ENCODE measurements at regions not wholly inside any gene's neighbourhood (a gene's known extent, or its start where the extent isn't known, plus 50 kb on each side); places are given as distances from the start of the nearest gene placed in this dataset.
A peak's percentile ranks its signal among the peaks of the same experiment; 100 is the strongest.

GRCh38 chr19:31902821-31903220, 442.6 kb upstream of the ZNF507 start:
- 60% methylated on average over 1 of the region's 1 CpG for WGBS (ENCODE audit: insufficient coverage)

DNA sequence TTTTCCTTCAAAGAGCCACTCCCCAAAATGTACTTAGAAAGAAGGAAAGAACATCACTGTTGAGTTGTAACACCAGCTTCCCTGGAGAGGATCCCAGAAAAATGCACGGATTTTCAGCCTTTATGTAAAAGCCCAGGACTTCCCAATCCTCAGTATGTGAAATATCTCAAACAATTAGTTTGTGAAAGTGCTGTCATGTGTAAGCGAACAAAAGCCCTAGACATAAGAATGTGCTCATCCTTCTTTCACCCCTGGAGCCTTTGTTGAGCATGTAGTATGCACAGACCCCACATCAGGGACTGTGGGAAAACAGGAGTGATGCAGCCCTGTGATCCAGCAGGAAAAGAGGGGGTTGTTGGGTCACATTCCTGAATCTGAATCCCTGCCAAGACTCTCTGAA, 441.4 kb upstream of the ZNF507 start:
- peak in 1 of 6 donors; percentile 57 for DNase-seq (ENCODE audit: low read depth in 4 of 6, low spot score in 6 of 6)
- WGBS (ENCODE audit: insufficient coverage): no CpG with 5 or more reads among the region's 2 CpGs

More at GRCh38 chr19:31902821-31903220, 442.6 kb upstream of the ZNF507 start:
- no peak for DNase-seq (ENCODE audit: low read depth in 4 of 6, low spot score in 6 of 6)
- Histone ChIP-seq H3K36me3 (ENCODE audit: control insufficient read depth, insufficient read depth, low read length) (no peaks in the 10 kb centered on the region), H3K4me3 (ENCODE audit: low read depth, low read length) (no peak overlapping the region), H3K27ac (ENCODE audit: low read depth, low read length) (no peak overlapping the region), H3K27me3 (ENCODE audit: control insufficient read depth, insufficient read depth, low read length) (no peaks in the 10 kb centered on the region), H3K4me1 (ENCODE audit: control insufficient read depth, insufficient read depth, low read length) (no peaks in the 10 kb centered on the region), H3K9me3 (ENCODE audit: control insufficient read depth, insufficient read depth, low read length) (no peaks in the 10 kb centered on the region)

DNA sequence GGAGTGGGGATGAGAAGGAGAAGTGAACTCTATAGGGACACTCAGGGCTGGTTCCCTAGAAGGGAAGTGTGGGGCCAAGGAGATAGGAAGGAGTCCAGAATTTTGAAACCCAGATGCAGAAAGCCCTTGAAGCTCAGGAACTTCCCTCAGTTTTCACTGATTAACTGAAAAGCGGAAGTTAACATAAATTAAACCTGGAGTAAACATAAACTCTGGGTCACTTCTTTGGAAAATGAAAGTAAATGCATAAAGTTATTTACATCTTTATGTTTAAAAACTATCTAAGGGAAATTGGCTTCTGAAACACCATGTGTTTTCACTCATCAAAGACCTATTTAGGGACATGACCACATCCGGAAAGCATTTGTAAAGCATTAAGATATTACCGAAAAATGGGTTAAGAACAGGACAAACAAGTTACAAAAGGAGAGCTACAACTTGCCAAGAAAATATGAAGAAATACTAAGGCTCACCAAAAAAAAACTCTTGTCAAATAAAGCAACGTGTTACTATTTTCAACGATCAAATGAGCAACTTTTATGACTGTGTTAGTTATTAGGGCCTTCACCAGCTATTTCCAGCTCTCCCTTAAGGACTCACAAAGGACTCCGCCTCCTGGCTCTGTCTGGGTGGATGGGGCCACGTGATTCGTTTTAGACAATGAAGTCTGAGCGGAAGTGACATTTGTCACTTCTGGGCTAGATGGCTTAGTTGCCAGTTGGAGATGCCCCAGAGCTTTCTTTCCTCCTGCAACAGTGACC, 439.1 kb upstream of the ZNF507 start:
- Histone ChIP-seq H3K27me3 (ENCODE audit: control insufficient read depth, insufficient read depth, low read length) (no peaks in the 10 kb centered on the region), H3K9me3 (ENCODE audit: control insufficient read depth, insufficient read depth, low read length) (no peaks in the 10 kb centered on the region), H3K27ac (ENCODE audit: low read depth, low read length) (no peak overlapping the region), H3K4me1 (ENCODE audit: control insufficient read depth, insufficient read depth, low read length) (no peaks in the 10 kb centered on the region), H3K4me3 (ENCODE audit: low read depth, low read length) (no peak overlapping the region), H3K36me3 (ENCODE audit: control insufficient read depth, insufficient read depth, low read length) (no peaks in the 10 kb centered on the region)
- WGBS (ENCODE audit: insufficient coverage): 62% methylated on average over 4 of the region's 9 CpGs
- DNase-seq (ENCODE audit: low read depth in 4 of 6, low spot score in 6 of 6): no peak

More for the DNA sequence above, 441.4 kb upstream of the ZNF507 start:
- Histone ChIP-seq H3K27ac (ENCODE audit: low read depth, low read length) (no peak overlapping the region), H3K27me3 (ENCODE audit: control insufficient read depth, insufficient read depth, low read length) (no peaks in the 10 kb centered on the region), H3K4me3 (ENCODE audit: low read depth, low read length) (no peak overlapping the region), H3K4me1 (ENCODE audit: control insufficient read depth, insufficient read depth, low read length) (no peaks in the 10 kb centered on the region), H3K9me3 (ENCODE audit: control insufficient read depth, insufficient read depth, low read length) (no peaks in the 10 kb centered on the region), H3K36me3 (ENCODE audit: control insufficient read depth, insufficient read depth, low read length) (no peaks in the 10 kb centered on the region)

DNA sequence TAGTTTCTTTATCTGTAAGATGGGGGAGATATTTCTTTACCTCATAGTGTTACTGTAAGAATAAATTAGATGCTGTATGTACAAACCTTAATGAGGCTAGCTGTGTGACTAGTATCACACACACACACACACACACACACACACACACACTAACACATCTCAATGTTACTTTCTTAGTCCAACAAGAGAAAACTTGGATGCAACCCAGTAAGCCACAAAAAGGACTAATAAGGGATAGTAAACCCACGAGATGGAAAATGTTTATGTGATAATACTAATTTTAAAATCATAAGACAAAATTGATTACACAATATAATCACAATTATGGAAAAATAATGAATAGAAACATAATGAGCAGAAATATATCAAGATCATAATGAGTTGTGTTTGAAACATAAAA, 437.7 kb upstream of the ZNF507 start:
- no peaks in the 10 kb centered on the region for H3K36me3 ChIP-seq (ENCODE audit: control insufficient read depth, insufficient read depth, low read length)
- H3K27me3 ChIP-seq (ENCODE audit: control insufficient read depth, insufficient read depth, low read length): no peaks in the 10 kb centered on the region
- no peaks in the 10 kb centered on the region for H3K9me3 ChIP-seq (ENCODE audit: control insufficient read depth, insufficient read depth, low read length)
- no peak overlapping the region for H3K4me3 ChIP-seq (ENCODE audit: low read depth, low read length)
- H3K4me1 ChIP-seq (ENCODE audit: control insufficient read depth, insufficient read depth, low read length): no peaks in the 10 kb centered on the region
- DNase-seq (ENCODE audit: low read depth in 4 of 6, low spot score in 6 of 6): no peak
- WGBS (ENCODE audit: insufficient coverage): no CpG with 5 or more reads among the region's 1 CpG
- H3K27ac ChIP-seq (ENCODE audit: low read depth, low read length): no peak overlapping the region

- H3K9me3 ChIP-seq (ENCODE audit: control insufficient read depth, insufficient read depth, low read length): no peaks in the 10 kb centered on the region
- DNase-seq (ENCODE audit: low read depth in 4 of 6, low spot score in 6 of 6): no peak
- H3K27ac ChIP-seq (ENCODE audit: low read depth, low read length): no peak overlapping the region
- H3K4me3 ChIP-seq (ENCODE audit: low read depth, low read length): no peak overlapping the region
- H3K4me1 ChIP-seq (ENCODE audit: control insufficient read depth, insufficient read depth, low read length): no peaks in the 10 kb centered on the region
- WGBS (ENCODE audit: insufficient coverage): no CpG with 5 or more reads among the region's 3 CpGs
- no peaks in the 10 kb centered on the region for H3K36me3 ChIP-seq (ENCODE audit: control insufficient read depth, insufficient read depth, low read length)
- H3K27me3 ChIP-seq (ENCODE audit: control insufficient read depth, insufficient read depth, low read length): no peaks in the 10 kb centered on the region
Observed at GRCh38 chr19:31908080-31908479, 437.3 kb upstream of the ZNF507 start.

GRCh38 chr19:31908496-31909225, 436.7 kb upstream of the ZNF507 start:
- WGBS (ENCODE audit: insufficient coverage): 77% methylated on average over 9 of the region's 10 CpGs
- Histone ChIP-seq H3K9me3 (ENCODE audit: control insufficient read depth, insufficient read depth, low read length) (no peaks in the 10 kb centered on the region), H3K27ac (ENCODE audit: low read depth, low read length) (no peak overlapping the region), H3K36me3 (ENCODE audit: control insufficient read depth, insufficient read depth, low read length) (no peaks in the 10 kb centered on the region), H3K27me3 (ENCODE audit: control insufficient read depth, insufficient read depth, low read length) (no peaks in the 10 kb centered on the region), H3K4me3 (ENCODE audit: low read depth, low read length) (no peak overlapping the region), H3K4me1 (ENCODE audit: control insufficient read depth, insufficient read depth, low read length) (no peaks in the 10 kb centered on the region)
- peak in 1 of 6 donors; percentile 78 for DNase-seq (ENCODE audit: low read depth in 4 of 6, low spot score in 6 of 6)

GRCh38 chr19:31910224-31910623, 435.2 kb upstream of the ZNF507 start:
- Histone ChIP-seq H3K27me3 (ENCODE audit: control insufficient read depth, insufficient read depth, low read length) (no peaks in the 10 kb centered on the region), H3K4me1 (ENCODE audit: control insufficient read depth, insufficient read depth, low read length) (no peaks in the 10 kb centered on the region), H3K27ac (ENCODE audit: low read depth, low read length) (no peak overlapping the region), H3K9me3 (ENCODE audit: control insufficient read depth, insufficient read depth, low read length) (peaks cover 2% of the 10 kb centered on the region), H3K36me3 (ENCODE audit: control insufficient read depth, insufficient read depth, low read length) (no peaks in the 10 kb centered on the region), H3K4me3 (ENCODE audit: low read depth, low read length) (no peak overlapping the region)
- no peak for DNase-seq (ENCODE audit: low read depth in 4 of 6, low spot score in 6 of 6)
- 74% methylated on average over 6 of the region's 6 CpGs for WGBS (ENCODE audit: insufficient coverage)

DNA sequence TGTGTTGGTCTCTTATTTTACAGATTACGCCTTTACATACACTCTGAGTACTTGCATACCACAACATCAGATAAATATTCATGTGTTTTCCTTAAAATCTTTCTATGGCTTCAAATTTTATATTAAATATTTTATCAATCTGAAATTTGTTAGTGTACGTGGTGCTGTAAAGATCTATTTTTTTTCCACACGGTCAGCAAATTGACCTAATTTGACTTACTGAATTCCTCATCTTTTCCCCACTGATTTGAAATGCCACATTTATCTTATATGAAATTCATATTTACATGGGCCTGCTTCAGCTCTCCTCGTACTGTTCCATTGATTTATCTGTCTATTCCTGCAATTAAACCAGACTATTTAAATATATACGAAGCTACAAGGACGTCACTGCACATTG, 433.8 kb upstream of the ZNF507 start:
- DNase-seq (ENCODE audit: low read depth in 4 of 6, low spot score in 6 of 6): no peak
- WGBS (ENCODE audit: insufficient coverage): 93% methylated on average over 4 of the region's 6 CpGs
- no peaks in the 10 kb centered on the region for H3K36me3 ChIP-seq (ENCODE audit: control insufficient read depth, insufficient read depth, low read length)

DNA sequence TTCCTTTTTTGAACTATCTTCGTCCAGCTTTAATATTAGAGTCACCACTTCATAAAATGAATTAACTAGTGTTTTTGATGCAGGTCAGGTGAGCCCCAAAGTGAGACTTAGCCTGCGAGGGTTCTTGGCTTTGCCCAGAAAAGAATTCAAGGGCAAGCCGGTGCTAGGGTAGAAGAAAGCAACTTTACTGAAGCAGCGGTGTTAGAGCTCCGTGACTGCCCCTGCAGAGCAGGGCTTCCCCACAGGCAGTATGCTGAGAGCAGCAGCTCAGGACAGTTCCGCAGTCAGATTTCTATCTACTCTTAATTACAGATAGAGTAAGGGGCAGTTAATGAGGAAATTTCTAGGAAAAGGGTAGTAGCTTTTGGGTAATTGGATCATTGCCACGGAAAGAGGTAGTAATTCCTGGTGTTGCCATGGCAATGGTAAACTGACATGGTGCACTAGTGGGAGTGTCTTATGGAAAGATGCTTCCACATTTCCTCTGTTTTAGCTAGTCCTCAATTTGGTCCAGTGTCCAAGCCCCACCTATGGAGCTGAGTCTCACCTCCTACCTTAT, 432.2 kb upstream of the ZNF507 start:
- no peaks in the 10 kb centered on the region for H3K27me3 ChIP-seq (ENCODE audit: control insufficient read depth, insufficient read depth, low read length)
- no peak overlapping the region for H3K4me3 ChIP-seq (ENCODE audit: low read depth, low read length)
- H3K4me1 ChIP-seq (ENCODE audit: control insufficient read depth, insufficient read depth, low read length): no peaks in the 10 kb centered on the region
- DNase-seq (ENCODE audit: low read depth in 4 of 6, low spot score in 6 of 6): peak in 2 of 6 donors; percentile 7 to 44
- WGBS (ENCODE audit: insufficient coverage): 14% methylated on average over 4 of the region's 7 CpGs
- H3K27ac ChIP-seq (ENCODE audit: low read depth, low read length): no peak overlapping the region
- H3K9me3 ChIP-seq (ENCODE audit: control insufficient read depth, insufficient read depth, low read length): peaks cover 2% of the 10 kb centered on the region
- no peaks in the 10 kb centered on the region for H3K36me3 ChIP-seq (ENCODE audit: control insufficient read depth, insufficient read depth, low read length)

More for the DNA sequence above, 433.8 kb upstream of the ZNF507 start:
- Histone ChIP-seq H3K27me3 (ENCODE audit: control insufficient read depth, insufficient read depth, low read length) (no peaks in the 10 kb centered on the region), H3K27ac (ENCODE audit: low read depth, low read length) (no peak overlapping the region), H3K4me3 (ENCODE audit: low read depth, low read length) (no peak overlapping the region), H3K4me1 (ENCODE audit: control insufficient read depth, insufficient read depth, low read length) (no peaks in the 10 kb centered on the region), H3K9me3 (ENCODE audit: control insufficient read depth, insufficient read depth, low read length) (peaks cover 2% of the 10 kb centered on the region)

All from spinal cord (tissue), 9 donors.